Inflammatory macrophage (primary cell): ENCODE measurements at regions not wholly inside any gene's neighbourhood (a gene's known extent, or its start where the extent isn't known, plus 50 kb on each side); places are given as distances from the start of the nearest gene placed in this dataset.

Experiments
- DNase-seq, 2 donors: peaks; one replicate each; pipeline ENCODE4 v3.0.0-alpha.2; 2020 to 2022

GRCh38 chr3:13135251-13135810, 62.1 kb upstream of the IQSEC1 start:
- no peak for DNase-seq

GRCh38 chr3:13134879-13135206, 61.6 kb upstream of the IQSEC1 start:
- no peak for DNase-seq

GRCh38 chr3:13134166-13134878, 61.1 kb upstream of the IQSEC1 start:
- no peak for DNase-seq

- DNase-seq, result no peak
Measured at GRCh38 chr3:13133471-13133981, 60.3 kb upstream of the IQSEC1 start.

- DNase-seq, result no peak
Measured at GRCh38 chr3:13132731-13133410, 59.6 kb upstream of the IQSEC1 start.

GRCh38 chr3:13132281-13132680, 59.1 kb upstream of the IQSEC1 start:
- DNase-seq, result no peak

- no peak for DNase-seq
Measured at GRCh38 chr3:13130464-13131193, 57.4 kb upstream of the IQSEC1 start.

- no peak for DNase-seq
Measured at GRCh38 chr3:13125092-13126015, 52.1 kb upstream of the IQSEC1 start.

- no peak for DNase-seq
Measured at GRCh38 chr3:13124631-13125030, 51.4 kb upstream of the IQSEC1 start.

- no peak for DNase-seq
Measured at GRCh38 chr3:13123765-13124164, 50.5 kb upstream of the IQSEC1 start.

GRCh38 chr3:13123013-13123654, 49.9 kb upstream of the IQSEC1 start:
- DNase-seq, result no peak
